DMS79 (cell line): ENCODE measurements at regions not wholly inside any gene's neighbourhood (a gene's known extent, or its start where the extent isn't known, plus 50 kb on each side); places are given as distances from the start of the nearest gene placed in this dataset.
"Not testable (repeated sequence)": the region's sequence is repeated elsewhere in the genome, so short reads cannot be mapped to it uniquely, and the experiment has no call there.

Experiments used
- DNase-seq: peaks from one replicate; lab custom pipeline; 2025; lab: John Stamatoyannopoulos, UW

DNA sequence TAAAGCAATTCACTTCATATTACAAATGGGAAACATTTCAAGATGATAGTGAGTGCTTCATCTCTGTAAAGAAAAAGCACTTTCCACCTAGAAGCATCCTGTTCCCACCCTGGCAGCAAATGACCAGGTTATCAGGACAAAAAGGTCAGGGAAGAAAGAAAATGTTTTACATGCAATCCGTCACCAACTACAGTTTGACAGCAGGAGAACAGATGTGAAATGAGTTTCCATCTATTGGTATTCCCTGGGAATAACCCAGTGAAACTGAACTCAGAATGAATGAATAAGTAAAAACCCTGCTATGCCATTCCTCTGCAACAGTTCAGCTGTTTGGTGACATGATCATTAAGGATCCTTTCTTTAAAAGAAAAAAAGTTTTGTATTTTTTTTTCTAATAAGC, 67.6 kb downstream of the HTR1A start:
- DNase-seq, result no peak

DNA sequence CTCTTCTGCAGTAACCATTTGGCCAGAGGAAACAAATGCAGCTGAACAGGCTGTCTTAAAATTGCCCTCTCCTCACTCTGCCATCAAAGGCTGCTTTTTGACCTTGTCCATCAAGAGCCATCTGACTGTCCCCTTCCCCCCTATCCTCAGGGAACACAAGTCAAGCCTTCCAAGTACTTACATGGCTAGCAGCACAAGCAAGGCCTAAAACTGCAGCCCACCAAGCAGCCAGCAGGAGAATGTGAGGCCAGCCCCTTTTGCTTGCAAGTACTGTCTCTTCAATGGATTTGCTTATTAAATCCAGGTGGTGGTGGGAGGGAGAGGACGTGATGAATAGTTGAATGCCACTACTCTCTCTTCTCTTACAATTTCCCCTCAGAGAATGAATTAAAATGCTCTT, 83.5 kb downstream of the HTR1A start:
- DNase-seq, result no peak

DNA sequence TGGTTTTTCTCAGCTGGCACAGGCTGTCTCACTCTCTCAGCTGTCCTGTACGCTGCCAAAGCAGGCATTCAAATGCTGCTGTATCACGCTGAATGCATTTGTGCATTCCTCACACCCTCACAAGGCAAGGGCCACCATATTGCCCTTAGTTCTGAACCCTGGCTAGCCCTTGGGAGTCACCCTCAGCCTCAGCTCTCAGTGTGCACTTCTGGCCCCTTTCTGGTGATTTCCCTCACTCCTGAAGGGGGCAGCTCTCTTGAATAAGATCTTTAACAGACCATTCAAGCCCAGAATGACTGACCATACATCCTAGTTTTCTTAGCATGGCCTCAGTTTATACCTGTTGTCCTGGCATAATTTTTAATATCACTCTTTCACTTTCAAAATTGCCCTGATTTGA, 84.3 kb downstream of the HTR1A start:
- no peak for DNase-seq

DNA sequence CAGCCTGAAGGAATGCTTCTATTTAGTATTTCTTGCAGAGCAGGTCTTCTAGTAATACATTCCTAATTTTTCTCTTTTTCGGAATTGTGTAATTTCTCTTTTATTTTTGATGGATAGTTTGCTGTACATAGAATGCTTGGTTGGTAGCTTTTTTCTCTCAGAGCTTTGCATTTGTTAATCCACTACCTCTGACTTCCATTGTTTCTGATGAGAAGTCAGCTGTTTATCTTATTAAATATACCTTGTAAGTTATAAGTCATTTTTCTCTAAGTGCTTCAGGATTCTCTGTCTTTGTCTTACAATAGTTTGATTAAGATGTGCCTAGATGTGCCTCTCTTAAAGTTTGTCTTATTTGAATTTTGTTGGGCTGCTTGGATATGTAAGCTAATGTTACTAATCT, 101.9 kb downstream of the HTR1A start:
- DNase-seq, result no peak

DNA sequence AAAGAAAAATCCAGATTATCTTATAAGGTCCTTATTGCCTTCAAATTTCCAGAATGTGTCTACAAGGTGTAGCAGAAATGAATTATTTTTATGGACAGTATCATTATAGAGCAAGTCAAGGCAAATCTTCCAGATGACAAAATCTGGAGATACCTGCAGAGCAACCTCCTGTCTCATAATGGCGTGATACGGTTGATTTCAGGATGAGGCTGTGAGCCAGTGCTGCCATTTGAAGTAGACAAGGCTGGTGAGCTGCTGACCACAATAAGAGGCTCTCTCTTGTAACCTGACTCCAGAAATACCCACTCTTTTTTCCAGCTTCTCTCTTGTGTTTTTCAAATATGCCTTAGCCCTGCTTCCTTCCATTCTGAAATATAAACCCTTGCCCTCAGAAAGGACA, 108.2 kb downstream of the HTR1A start:
- peak; percentile 55 for DNase-seq

DNA sequence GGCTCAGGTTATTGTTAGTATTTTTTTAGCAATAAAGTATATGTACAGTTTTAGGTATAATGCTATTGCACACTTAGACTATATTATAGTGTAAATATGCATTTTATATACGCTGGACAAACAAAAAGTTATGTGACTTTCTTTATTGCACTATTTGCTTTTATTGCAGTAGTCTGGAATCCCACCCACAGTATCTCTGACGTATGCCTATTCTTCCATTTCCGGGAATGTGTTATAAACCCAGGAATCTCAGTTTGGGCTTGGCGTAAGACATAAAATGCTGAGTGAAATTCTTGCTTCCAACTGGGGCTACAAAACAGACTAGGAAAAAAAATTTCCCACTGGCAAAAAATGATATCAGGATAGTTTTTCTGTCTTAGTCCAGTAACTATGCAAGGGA, 119.1 kb downstream of the HTR1A start:
- no peak for DNase-seq

DNA sequence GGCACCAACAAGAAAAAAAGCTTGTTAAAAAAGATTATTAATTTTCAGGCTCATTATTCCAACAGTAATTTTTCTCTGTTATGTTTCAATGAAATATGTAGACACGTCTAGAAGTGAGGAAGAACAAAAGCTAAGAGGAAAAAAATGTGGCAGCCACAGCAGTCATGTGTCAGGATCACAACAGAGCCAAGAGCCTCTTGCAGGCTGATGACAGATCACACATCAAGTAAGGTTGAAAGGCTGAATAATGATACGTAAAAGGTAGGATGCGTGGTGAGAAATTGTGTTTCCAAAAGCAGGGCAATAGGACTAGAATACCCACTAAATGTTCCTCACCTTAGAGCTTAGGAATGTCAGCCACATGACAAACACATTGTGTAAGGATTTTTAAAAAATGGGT, 124.8 kb downstream of the HTR1A start:
- DNase-seq, result no peak

DNA sequence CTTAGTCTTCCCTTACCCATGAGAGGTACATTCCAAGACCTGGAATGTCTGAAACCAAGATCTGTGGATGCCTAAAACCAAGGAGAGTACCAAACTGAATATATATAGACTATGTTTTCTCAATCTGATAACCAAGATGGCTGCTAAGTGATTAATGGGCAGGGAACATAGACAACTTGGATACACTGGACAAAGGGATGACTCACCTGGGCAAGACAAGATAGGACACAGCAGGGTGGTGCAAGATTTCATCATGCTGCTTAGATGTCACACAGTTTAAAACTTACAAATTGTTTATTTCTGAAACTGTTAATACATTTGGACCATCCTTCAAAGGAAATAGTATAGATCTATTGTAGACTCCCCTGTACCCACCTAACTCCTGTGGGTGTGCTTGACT, 130.9 kb downstream of the HTR1A start:
- no peak for DNase-seq

DNA sequence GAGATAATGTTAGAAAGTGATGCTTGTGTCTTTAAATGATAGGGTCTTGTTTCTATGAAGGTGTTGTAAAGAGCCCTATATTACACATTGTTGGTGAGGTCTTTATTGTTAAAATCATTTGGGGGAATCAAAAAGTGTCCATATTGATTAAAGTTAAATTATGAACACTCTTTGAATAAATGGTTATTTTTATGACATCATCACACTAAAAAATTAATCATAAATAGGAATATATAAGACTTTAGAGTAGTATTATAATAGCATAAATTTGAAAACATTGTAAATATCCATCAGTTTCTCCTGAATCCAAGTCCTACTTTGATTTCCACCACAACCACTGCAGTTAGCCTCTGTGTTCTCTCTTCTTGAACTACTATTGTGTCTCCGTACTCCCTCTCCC, 136.3 kb downstream of the HTR1A start:
- no peak for DNase-seq

DNA sequence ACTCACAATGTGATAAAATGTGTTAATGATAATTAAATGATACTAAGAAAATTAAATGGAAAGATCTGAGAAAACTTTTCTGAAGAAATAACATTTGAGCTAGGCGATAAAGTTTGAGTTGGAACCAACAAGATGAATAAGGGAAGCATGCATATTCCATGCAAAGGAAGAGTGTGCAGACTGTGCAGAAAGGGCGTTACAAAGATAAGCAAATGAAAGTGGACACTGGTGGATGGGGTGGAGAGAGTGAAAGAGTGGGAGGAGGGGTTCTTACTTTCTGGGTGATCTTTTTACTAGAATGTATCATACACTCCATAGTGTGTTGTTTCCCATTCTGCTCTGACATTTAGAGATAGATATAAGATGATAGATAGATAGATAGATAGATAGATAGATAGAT, 138.7 kb downstream of the HTR1A start:
- no peak for DNase-seq

DNA sequence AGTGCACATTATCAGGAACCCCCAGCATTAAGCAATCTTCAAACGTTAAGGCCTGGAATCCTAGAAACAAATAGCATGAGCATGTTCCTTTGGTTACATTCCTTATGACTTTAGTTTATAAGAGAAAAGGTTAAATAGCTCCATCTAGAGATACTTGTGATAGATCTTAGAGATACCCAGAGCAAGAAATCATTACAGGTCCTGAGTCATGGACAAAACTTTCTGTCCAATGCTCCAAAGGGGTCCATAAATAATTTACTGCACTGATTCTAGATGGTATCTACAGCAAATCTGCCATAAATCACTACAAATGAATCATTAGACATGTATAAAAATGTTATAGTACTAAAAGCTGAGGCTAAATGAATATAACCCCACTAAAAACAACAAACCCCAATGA, 139.6 kb downstream of the HTR1A start:
- no peak for DNase-seq

DNA sequence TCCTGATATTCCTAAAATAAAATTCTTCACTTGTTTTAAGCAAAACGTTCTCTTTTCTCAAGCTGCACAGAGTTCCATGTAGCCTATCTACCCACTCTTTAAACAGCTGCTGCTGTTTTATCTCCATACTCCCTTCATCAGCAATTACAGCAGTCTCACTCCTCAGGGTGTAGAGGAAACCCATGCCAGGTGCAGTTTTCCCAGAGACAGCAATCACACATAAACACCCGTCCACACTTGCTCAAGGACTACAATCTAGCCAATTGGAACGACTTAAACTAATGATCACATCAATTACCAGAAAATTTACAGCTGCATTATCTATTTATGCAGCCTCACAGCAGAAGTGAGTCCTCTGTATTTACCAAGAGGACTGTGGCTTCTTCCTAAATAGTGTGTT, 141.7 kb downstream of the HTR1A start:
- DNase-seq, result no peak

DNA sequence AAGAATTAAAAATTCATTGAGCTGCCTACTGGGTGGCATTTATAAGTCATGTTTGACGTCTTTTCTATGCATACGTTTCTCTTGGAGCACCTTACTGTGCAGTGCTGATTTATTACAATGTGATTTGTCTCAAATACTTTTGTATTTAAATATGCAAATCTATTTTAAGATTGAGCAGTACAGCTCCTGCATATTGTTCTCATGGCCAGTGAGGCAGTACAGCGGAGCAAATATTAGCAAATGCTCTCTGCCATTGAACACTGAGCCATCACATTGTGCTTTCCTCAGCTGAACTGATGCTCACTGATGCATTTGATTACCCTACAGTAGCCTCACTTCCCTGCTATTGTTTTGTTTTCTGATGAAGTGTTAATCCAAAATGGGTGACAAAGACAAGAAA, 149.6 kb downstream of the HTR1A start:
- no peak for DNase-seq

DNA sequence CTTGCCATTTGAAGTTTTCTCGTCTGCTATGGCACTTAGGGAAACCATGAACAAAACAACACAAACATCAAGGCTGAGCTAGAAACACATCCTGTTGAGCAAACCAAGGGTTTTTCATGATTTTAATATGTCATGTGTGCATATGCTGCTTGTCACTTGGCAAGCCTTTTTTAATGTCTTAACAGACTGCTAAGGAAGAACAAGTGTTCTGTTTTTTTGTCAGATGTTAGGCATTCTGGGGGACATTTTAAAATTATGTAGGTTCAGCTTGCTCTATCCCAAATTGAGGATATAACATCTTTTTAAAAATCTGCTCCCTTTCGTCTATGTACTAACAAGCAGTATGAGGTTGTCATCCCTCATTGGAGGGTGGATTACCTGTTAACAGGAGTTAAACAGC, 150.3 kb downstream of the HTR1A start:
- no peak for DNase-seq

DNA sequence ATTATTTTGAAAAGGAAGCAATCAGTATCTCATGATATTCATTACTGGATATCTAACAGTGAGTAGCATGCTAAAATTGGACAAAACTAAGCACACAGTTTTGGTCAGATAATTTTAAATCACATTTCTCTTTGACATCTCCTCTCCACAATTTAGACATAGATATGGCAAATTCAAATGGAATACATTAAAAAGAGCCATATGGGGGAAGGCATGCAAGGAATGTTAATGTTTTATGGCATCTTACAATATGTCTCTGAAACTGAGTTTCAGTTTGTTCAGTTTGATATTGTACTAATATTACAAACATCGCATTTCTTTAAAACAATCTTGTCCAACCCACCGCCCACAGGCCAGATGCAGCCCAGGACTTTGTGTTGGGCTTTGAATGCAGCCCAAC, 151.0 kb downstream of the HTR1A start:
- DNase-seq, result no peak

DNA sequence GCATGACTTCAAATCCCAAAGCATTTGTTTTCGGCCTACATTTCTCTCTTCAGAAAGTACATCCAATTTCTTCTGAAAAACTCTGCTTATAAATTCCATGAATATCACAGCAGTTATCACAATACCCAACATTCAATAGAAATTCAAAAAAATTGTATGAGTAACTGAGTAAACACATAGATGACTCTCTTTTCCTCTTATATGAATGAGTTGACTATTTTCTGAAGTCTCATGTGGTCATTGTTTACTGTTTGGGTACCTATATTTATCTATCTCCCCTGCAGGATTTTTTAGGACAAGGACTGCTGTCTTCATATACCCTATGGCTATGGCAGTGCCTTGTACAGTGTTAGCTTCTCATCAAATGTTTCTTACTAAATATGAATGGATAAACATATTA, 157.1 kb downstream of the HTR1A start:
- DNase-seq, result no peak

DNA sequence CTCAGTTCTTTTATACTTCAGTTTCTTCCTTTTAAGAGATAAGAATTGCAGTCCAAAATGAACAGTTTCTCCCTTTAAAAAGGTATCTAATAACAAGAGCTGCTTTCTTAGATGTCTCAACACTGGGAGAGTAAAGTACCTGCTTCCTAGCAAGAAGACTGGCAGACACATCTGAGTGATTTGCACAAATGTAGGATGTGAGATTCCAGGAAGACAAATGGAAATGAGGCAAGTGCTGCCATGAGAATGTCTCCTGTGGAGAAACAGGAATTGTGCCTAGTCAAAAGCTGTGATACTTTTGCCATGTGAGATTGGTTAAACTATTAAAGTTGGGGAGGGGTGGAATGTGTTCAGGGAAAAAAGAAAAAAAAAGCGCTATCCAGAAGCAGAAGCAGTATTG, 159.1 kb downstream of the HTR1A start:
- no peak for DNase-seq

DNA sequence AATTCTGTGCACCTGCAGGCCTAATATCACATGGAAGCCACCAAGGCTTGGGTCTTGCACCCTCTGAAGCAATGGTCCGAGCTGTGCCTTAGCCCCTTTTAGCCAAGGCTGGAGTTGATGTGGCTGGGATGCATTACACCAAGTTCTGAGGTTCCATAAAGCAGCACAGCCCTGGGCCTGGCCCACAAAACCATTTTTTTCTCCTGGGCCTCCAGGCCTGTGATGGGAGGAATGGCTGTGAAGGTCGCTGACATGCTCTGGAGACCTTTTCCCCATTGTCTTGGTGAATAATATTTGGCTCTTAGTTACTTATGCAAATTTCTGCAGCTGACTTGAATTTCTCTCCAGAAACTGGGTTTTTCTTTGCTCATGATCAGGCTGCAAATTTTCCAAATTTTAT, 167.3 kb downstream of the HTR1A start:
- DNase-seq, result no peak

DNA sequence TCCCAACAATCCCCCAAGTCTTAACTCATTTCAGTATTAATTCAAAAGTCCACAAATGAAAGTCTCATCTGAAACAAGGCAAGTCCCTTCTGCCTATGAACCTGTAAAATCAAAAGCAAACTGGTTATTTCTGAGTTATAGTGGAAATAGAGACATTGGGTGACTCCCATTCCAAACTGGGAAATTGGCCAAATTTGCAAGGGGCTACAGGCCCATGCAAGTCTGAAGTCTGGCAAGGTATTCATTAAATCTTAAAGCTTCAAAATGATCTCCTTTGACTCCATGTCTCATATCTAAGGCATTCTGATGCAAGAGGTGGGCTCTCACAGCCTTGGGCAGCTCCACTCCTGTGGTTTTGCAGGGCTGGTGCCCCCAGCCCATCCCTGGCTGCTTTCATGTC, 167.9 kb downstream of the HTR1A start:
- DNase-seq, result no peak

DNA sequence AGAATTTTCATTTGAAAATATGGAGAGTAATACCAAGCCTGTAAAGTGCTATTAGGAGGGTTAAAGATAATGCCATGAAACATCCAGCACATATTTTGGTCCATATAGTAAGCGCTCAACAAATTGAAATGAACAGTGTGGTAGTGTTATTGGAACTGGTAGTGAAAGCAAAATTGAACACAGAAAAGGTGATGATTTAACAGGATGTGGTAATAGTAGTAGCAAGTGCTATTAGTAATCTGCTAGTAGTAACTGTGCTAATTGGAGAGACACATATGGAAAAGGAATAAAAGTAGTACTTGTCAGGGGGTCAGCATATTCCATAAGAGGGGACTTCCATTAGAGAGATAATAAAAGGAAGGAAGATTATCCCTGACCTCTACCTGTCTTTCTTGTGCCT, 187.3 kb downstream of the HTR1A start:
- no peak for DNase-seq

DNA sequence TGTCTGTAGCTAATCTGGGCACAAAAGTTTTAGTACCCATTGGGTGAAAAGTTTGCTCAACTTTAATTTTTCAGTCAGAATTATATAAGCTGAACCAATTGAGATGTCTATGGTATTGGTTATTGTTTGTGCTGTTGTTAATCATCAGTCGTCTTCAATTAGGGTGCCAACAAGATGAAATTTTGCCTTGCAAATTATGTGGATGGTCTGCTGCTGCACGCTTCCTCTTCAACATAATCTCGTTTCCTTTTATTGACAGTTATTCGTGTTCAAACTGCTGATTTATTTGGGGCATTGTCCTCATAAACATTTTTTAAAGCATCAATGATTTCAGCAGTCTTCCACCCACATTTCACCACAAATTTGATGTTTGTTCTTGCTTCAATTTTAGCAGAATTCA, 194.0 kb downstream of the HTR1A start:
- DNase-seq, result no peak

DNA sequence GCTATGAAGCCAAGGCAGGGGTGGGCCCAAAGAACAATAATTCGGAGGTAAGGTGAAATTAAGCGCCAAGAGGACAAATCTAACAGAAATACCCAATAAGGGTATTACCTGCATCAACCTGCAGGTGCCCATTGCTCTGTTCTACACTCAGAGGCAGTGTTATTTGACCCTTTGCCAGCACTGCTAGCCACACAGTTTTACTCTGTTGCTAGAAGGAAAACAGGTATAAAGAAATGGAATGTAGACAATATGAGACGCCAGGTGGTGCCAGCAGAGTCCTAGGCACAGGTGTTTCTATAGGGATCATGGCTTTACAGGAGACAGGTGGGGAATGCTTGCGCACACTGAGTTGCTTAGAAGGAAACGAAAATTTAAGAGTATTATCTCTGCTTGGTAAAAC, 201.3 kb downstream of the HTR1A start:
- DNase-seq, result no peak

DNA sequence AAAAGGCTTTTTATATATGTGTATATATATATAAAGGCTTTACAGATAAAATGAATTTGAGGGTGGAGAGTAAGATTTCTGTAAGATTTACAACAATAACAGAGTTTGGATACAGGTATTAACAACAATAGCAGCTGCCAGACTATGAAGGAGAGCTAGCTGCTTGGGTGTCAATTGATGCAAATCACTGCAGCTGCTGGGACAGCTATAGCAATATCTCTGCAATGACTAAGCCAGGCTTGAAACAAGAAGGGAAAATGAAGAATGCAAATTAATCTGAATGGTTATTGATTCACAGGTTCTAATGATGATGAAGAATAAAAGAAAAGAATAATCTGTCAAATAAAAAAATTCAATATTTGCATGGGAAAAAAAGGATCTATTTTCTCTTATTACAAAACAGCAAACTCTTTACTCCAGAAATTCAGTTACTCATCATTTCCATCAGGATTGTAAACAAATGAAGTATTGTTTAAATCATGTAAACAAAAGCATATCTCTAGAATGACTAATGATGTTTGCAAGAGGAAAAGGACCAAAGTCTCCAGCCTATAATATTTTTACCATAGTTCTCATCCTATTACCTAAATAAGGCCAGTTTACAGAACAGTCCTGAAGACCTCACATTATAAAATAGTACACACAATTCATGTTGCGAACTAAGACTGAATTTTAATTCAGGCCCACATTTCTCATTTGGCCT, 219.0 kb downstream of the HTR1A start:
- no peak for DNase-seq

DNA sequence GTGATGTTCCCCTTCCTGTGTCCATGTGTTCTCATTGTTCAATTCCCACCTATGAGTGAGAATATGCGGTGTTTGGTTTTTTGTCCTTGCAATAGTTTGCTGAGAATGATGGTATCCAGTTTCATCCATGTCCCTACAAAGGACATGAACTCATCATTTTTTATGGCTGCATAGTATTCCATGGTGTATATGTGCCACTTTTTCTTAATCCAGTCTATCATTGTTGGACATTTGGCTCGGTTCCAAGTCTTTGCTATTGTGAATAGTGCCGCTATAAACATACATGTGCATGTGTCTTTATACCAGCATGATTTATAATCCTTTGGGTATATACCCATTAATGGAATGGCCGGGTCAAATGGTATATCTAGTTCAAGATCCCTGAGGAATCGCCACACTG, 229.4 kb downstream of the HTR1A start:
- not testable (repeated sequence) for DNase-seq

DNA sequence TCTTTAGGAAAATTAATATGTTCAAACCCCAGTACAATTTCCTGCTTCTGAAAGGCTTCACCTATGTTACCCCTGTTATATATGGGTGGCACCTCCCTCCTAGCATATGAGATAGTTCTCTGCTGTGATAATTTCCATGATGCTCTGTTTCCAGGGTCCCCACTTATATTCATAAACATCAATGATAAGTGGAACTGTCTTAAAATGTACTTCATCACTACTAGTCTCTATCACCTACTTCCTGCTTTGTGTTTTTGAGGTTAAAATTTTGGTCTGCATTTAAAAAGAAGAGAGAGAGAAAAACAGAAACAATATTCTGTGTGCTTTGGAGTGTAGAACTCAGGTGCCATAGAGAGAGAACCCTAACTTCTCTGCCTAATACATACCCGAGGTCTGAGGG, 234.7 kb downstream of the HTR1A start:
- DNase-seq, result no peak
